ENCODE measurements at regions not wholly inside any gene's neighbourhood (a gene's known extent, or its start where the extent isn't known, plus 50 kb on each side); places are given as distances from the start of the nearest gene placed in this dataset.

- TF ChIP-seq POLR2A (IDR thresholded peaks at IDR 0.05; ENCODE audit: low read depth, low read length), result no peak
- no peak for TF ChIP-seq POLR2AphosphoS5 (IDR thresholded peaks at IDR 0.05; ENCODE audit: low read depth, low read length)
- TF ChIP-seq TAF1 (IDR thresholded peaks at IDR 0.05; ENCODE audit: low read depth, low read length), result no peak
- no peak for TF ChIP-seq SPI1 (IDR thresholded peaks at IDR 0.05; ENCODE audit: low read depth, low read length)
Measured at GRCh38 chr12:17884581-17884980, 205.4 kb downstream of the RERGL start.

Data from GM12891 (cell line).